ENCODE measurements at regions not wholly inside any gene's neighbourhood (a gene's known extent, or its start where the extent isn't known, plus 50 kb on each side); places are given as distances from the start of the nearest gene placed in this dataset.

- no peak for TF ChIP-seq PAX8 (IDR thresholded peaks at IDR 0.05)
- TF ChIP-seq CHD2 (IDR thresholded peaks at IDR 0.05; ENCODE audit: borderline replicate concordance, low read depth, low read length): no peak
- TF ChIP-seq SRF (IDR thresholded peaks at IDR 0.05; ENCODE audit: low read depth in 2 of 2, low read length in 2 of 2): no peak
- TF ChIP-seq, protein P1, sequence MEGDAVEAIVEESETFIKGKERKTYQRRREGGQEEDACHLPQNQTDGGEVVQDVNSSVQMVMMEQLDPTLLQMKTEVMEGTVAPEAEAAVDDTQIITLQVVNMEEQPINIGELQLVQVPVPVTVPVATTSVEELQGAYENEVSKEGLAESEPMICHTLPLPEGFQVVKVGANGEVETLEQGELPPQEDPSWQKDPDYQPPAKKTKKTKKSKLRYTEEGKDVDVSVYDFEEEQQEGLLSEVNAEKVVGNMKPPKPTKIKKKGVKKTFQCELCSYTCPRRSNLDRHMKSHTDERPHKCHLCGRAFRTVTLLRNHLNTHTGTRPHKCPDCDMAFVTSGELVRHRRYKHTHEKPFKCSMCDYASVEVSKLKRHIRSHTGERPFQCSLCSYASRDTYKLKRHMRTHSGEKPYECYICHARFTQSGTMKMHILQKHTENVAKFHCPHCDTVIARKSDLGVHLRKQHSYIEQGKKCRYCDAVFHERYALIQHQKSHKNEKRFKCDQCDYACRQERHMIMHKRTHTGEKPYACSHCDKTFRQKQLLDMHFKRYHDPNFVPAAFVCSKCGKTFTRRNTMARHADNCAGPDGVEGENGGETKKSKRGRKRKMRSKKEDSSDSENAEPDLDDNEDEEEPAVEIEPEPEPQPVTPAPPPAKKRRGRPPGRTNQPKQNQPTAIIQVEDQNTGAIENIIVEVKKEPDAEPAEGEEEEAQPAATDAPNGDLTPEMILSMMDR (IDR thresholded peaks at IDR 0.05 in 2 of 3, conservative IDR thresholded peaks at IDR 0.05 in 1 of 3; ENCODE audit: control insufficient read depth in 2 of 3, extremely low read depth in 1 of 3, insufficient read depth in 1 of 3, low read depth in 3 of 3, low read length in 3 of 3): no peak
- no peak for TF ChIP-seq HDAC6 (IDR thresholded peaks at IDR 0.05; ENCODE audit: unreplicated experiment)
- no peak for TF ChIP-seq SIN3A (IDR thresholded peaks at IDR 0.05; ENCODE audit: low read depth, low read length)
- no peak for TF ChIP-seq SREBF1 (IDR thresholded peaks at IDR 0.05; ENCODE audit: low read length)
- TF ChIP-seq KAT2A (conservative IDR thresholded peaks at IDR 0.05; ENCODE audit: control insufficient read depth, low read depth, low read length): no peak
- TF ChIP-seq ZSCAN29 (IDR thresholded peaks at IDR 0.05): no peak
- TF ChIP-seq CBFB (IDR thresholded peaks at IDR 0.05; ENCODE audit: low read depth): no peak
- no peak for TF ChIP-seq NRF1 (conservative IDR thresholded peaks at IDR 0.05; ENCODE audit: low read depth, low read length)
- TF ChIP-seq MXI1 (IDR thresholded peaks at IDR 0.05; ENCODE audit: low read depth, low read length): no peak
Measured at GRCh38 chr13:60893801-60894200, 496.8 kb downstream of the TDRD3 start.

Data from GM12878 (cell line).